Spleen (tissue), 11 donors: ENCODE measurements at regions not wholly inside any gene's neighbourhood (a gene's known extent, or its start where the extent isn't known, plus 50 kb on each side); places are given as distances from the start of the nearest gene placed in this dataset.

Experiments
- DNase-seq: peaks from one replicate; pipeline ENCODE4 v3.0.0-alpha.2; 2020
- H3K27ac ChIP-seq, 8 donors: fragments of 200-600 bp; sonication (generic) in 7 of 8; 1 replicate in 4 of 8; 2 replicates in 4 of 8; pipeline versions ENCODE4 v1.5.0 to v1.8.0; 2016 to 2021; ENCODE audit warnings: inconsistent platforms in 4 of 8, mild to moderate bottlenecking in 4 of 8, moderate library complexity in 1 of 8
- H3K27me3 ChIP-seq, 7 donors: fragments of 200-600 bp; sonication (generic) in 6 of 7; replicated peaks in 1 of 7; 1 replicate in 4 of 7; 2 replicates in 3 of 7; pipeline versions ENCODE4 v1.5.0 to v1.8.0; 2016 to 2021; ENCODE audit warnings: inconsistent platforms in 3 of 7, mild to moderate bottlenecking in 1 of 7
- H3K36me3 ChIP-seq, 6 donors: fragments of 200-600 bp; sonication (generic) in 5 of 6; 1 replicate in 4 of 6; 2 replicates in 2 of 6; pipeline versions ENCODE4 v1.5.0 to v1.8.0; 2016 to 2021; ENCODE audit warnings: inconsistent platforms in 2 of 6
- H3K4me1 ChIP-seq, 6 donors: fragments of 200-600 bp; sonication (generic) in 5 of 6; 1 replicate in 3 of 6; 2 replicates in 3 of 6; pipeline versions ENCODE4 v1.5.0 to v1.8.0; 2016 to 2021; ENCODE audit warnings: inconsistent platforms in 3 of 6
- H3K4me3 ChIP-seq, 8 donors: fragments of 200-600 bp; sonication (generic) in 7 of 8; 1 replicate in 4 of 8; 2 replicates in 4 of 8; pipeline versions ENCODE4 v1.5.0 to v1.8.0; 2016 to 2021; ENCODE audit warnings: inconsistent platforms in 4 of 8, mild to moderate bottlenecking in 4 of 8, moderate library complexity in 2 of 8
- H3K9me3 ChIP-seq, 8 donors: fragments of 200-600 bp; sonication (generic) in 7 of 8; 1 replicate in 4 of 8; 2 replicates in 4 of 8; pipeline versions ENCODE4 v1.5.0 to v1.8.0; 2016 to 2021; ENCODE audit warnings: inconsistent platforms in 4 of 8
- CTCF ChIP-seq, 11 experiments: fragments of 200-600 bp in 7 of 11; fragments of 450-650 bp in 4 of 11; sonication (generic) in 4 of 11; IDR thresholded peaks in 8 of 11; conservative IDR thresholded peaks in 3 of 11; 1 replicate in 7 of 11; 2 replicates in 4 of 11; pipeline versions ENCODE4 v1.4.0 to v1.8.0; 2016 to 2021; ENCODE audit warnings: antibody characterized with exemption in 11 of 11, inconsistent platforms in 4 of 11, mild to moderate bottlenecking in 1 of 11
- POLR2A ChIP-seq, 3 donors: fragments of 450-650 bp; IDR thresholded peaks; one replicate each; pipeline ENCODE4 v1.5.1; 2017; ENCODE audit warnings: antibody characterized with exemption in 3 of 3, mild to moderate bottlenecking in 1 of 3
- POLR2AphosphoS5 ChIP-seq, 3 donors: sonication (generic); formaldehyde crosslinking; IDR thresholded peaks; one replicate each; pipeline ENCODE4 v1.5.1; 2017; ENCODE audit warnings: antibody characterized with exemption in 3 of 3
- WGBS, 5 donors: extraction: QIAGEN DNeasy Blood & Tissue Kit in 3 of 5; methylation state at CpG; one replicate each; pipeline versions ENCODE4 v1.1.5 to v1.1.7; 2013 to 2018; 5-methylcytosine and 5-hydroxymethylcytosine counted together
- intact Hi-C: fragments of 100-400 bp; cut with DNase I; formaldehyde crosslinking; loops from one replicate; pipeline ENCODE4 v1.15.0; 2023; ENCODE audit warnings: low total_unique reads
- donor health status: healthy with polysubstance abuse.
- donor health status: DM: no; HTN: no; CAD: no; lungs with moderate emphysema.
- donor health status: DM: no; HTN: no; CAD: no.
- donor health status: Bipolar disorder and iron deficiency.
- donor health status: healthy.
- donor health status: DM: no; HTN: no; CAD: no.
- donor health status: DM: yes; HTN: yes; CAD: no.

- H3K27me3 ChIP-seq, result no peaks in the 10 kb centered on the region
- no peak for DNase-seq
- no peaks in the 10 kb centered on the region for H3K9me3 ChIP-seq
- intact Hi-C loops, result no loop called here
- no peak overlapping the region for H3K27ac ChIP-seq
- 77 to 90% (median 88%) methylated on average over 2 of the region's 2 CpGs for WGBS, 5 donors
- TF ChIP-seq POLR2A (IDR thresholded peaks at IDR 0.05), result no peak
- TF ChIP-seq CTCF (IDR thresholded peaks at IDR 0.05 in 8 of 11, conservative IDR thresholded peaks at IDR 0.05 in 3 of 11), result no peak
- TF ChIP-seq POLR2AphosphoS5 (IDR thresholded peaks at IDR 0.05), result no peak
- no peaks in the 10 kb centered on the region for H3K4me1 ChIP-seq
- H3K4me3 ChIP-seq, result no peak overlapping the region
- no peaks in the 10 kb centered on the region for H3K36me3 ChIP-seq
Observed at GRCh38 chr15:47484997-47485396, 232.3 kb upstream of the SEMA6D start.

- Histone ChIP-seq H3K4me3 (no peak overlapping the region), H3K27me3 (no peaks in the 10 kb centered on the region), H3K27ac (no peak overlapping the region), H3K36me3 (no peaks in the 10 kb centered on the region), H3K4me1 (no peaks in the 10 kb centered on the region), H3K9me3 (no peaks in the 10 kb centered on the region)
- no peak for DNase-seq
- TF ChIP-seq POLR2A (IDR thresholded peaks at IDR 0.05) (no peak), POLR2AphosphoS5 (IDR thresholded peaks at IDR 0.05) (no peak), CTCF (IDR thresholded peaks at IDR 0.05 in 8 of 11, conservative IDR thresholded peaks at IDR 0.05 in 3 of 11) (no peak)
- intact Hi-C loops, result no loop called here
- WGBS, 5 donors, result 75 to 95% (median 91%) methylated on average over 2 of the region's 2 CpGs
Observed at GRCh38 chr15:47485419-47485818, 231.9 kb upstream of the SEMA6D start.

- no peaks in the 10 kb centered on the region for H3K9me3 ChIP-seq
- DNase-seq, result no peak
- H3K4me1 ChIP-seq, result no peaks in the 10 kb centered on the region
- TF ChIP-seq POLR2A (IDR thresholded peaks at IDR 0.05) (no peak), CTCF (IDR thresholded peaks at IDR 0.05 in 8 of 11, conservative IDR thresholded peaks at IDR 0.05 in 3 of 11) (no peak), POLR2AphosphoS5 (IDR thresholded peaks at IDR 0.05) (no peak)
- no peak overlapping the region for H3K4me3 ChIP-seq
- H3K27me3 ChIP-seq, result no peaks in the 10 kb centered on the region
- H3K27ac ChIP-seq, result no peak overlapping the region
- no peaks in the 10 kb centered on the region for H3K36me3 ChIP-seq
- intact Hi-C loops, result no loop called here
- 59 to 92% (median 83%) methylated on average over 3 of the region's 3 CpGs for WGBS, 5 donors
Observed at GRCh38 chr15:47486040-47486439, 231.3 kb upstream of the SEMA6D start.

- H3K27me3 ChIP-seq, result no peaks in the 10 kb centered on the region
- H3K4me3 ChIP-seq, result no peak overlapping the region
- H3K27ac ChIP-seq, result no peak overlapping the region
- H3K36me3 ChIP-seq, result no peaks in the 10 kb centered on the region
- H3K9me3 ChIP-seq, result no peaks in the 10 kb centered on the region
- intact Hi-C loops, result no loop called here
- TF ChIP-seq POLR2A (IDR thresholded peaks at IDR 0.05), result no peak
- TF ChIP-seq POLR2AphosphoS5 (IDR thresholded peaks at IDR 0.05), result no peak
- TF ChIP-seq CTCF (IDR thresholded peaks at IDR 0.05 in 8 of 11, conservative IDR thresholded peaks at IDR 0.05 in 3 of 11), result no peak
- H3K4me1 ChIP-seq, result no peaks in the 10 kb centered on the region
- no peak for DNase-seq
Observed at GRCh38 chr15:47492195-47492594, 225.1 kb upstream of the SEMA6D start.
